CD4-positive, alpha-beta T cell (primary cell): ENCODE measurements at regions not wholly inside any gene's neighbourhood (a gene's known extent, or its start where the extent isn't known, plus 50 kb on each side); places are given as distances from the start of the nearest gene placed in this dataset.

Experiments
- ATAC-seq: fragments of 200-7000 bp; cut with Tn5 transposase; one replicate; pipeline ENCODE4 v1.10.0; 2022; ENCODE audit warnings: mild to moderate bottlenecking; ENCODE audit not compliant: poor library complexity
- CTCF ChIA-PET: fragments of 350-600 bp; sonication (Branson Sonifier 250); formaldehyde crosslinking; loops from one replicate; lab custom pipeline; 2021; ENCODE audit warnings: antibody characterized with exemption, inconsistent platforms; lab: Charles Lee
- POLR2A ChIA-PET: fragments of 350-600 bp; sonication (Branson Sonifier 250); formaldehyde crosslinking; loops from one replicate; lab custom pipeline; 2021; ENCODE audit warnings: antibody characterized with exemption, inconsistent platforms; lab: Charles Lee
- DNase-seq, 14 experiments: peaks; one replicate each; pipeline ENCODE4 v3.0.0-alpha.2; 2013 to 2020; ENCODE audit warnings: mixed read lengths in 2 of 14
- H3K27ac ChIP-seq, 2 donors: one replicate each; pipeline versions ENCODE4 v1.5.1 to v1.7.0; 2013; ENCODE audit warnings: low read length in 2 of 2, low read depth in 1 of 2, mild to moderate bottlenecking in 1 of 2
- H3K27me3 ChIP-seq, 2 experiments: 1 replicate in 1 of 2; 2 replicates in 1 of 2; pipeline versions ENCODE4 v1.6.1 to v1.7.0; 2013; ENCODE audit warnings: low read length in 2 of 2, control low read depth in 1 of 2, mild to moderate bottlenecking in 1 of 2, moderate library complexity in 1 of 2; ENCODE audit not compliant: insufficient read depth in 2 of 2, control insufficient read depth in 1 of 2
- H3K36me3 ChIP-seq: one replicate; pipeline ENCODE4 v1.6.1; 2013; ENCODE audit warnings: low read length, control low read depth; ENCODE audit not compliant: insufficient read depth
- H3K4me1 ChIP-seq: one replicate; pipeline ENCODE4 v1.6.1; 2013; ENCODE audit warnings: low read length, control low read depth; ENCODE audit not compliant: insufficient read depth
- H3K4me3 ChIP-seq: one replicate; pipeline ENCODE4 v1.5.1; 2013; ENCODE audit warnings: mild to moderate bottlenecking, low read length, moderate library complexity
- H3K9me3 ChIP-seq, 2 experiments: 1 replicate in 1 of 2; 2 replicates in 1 of 2; pipeline versions ENCODE4 v1.6.1 to v1.7.0; 2013; ENCODE audit warnings: low read length in 2 of 2, mild to moderate bottlenecking in 2 of 2, control low read depth in 1 of 2, moderate library complexity in 1 of 2; ENCODE audit not compliant: control insufficient read depth in 1 of 2, insufficient read depth in 1 of 2
- H3K27ac Mint-ChIP-seq: one replicate; pipeline ENCODE4 v1.8.0; 2020; ENCODE audit warnings: mixed read lengths
- H3K27me3 Mint-ChIP-seq: one replicate; pipeline ENCODE4 v1.8.0; 2021; ENCODE audit warnings: mixed read lengths
- H3K36me3 Mint-ChIP-seq: one replicate; pipeline ENCODE4 v1.8.0; 2021; ENCODE audit warnings: low read depth, mixed read lengths
- H3K4me1 Mint-ChIP-seq: one replicate; pipeline ENCODE4 v1.8.0; 2021; ENCODE audit warnings: low read depth, mixed read lengths
- H3K4me3 Mint-ChIP-seq: one replicate; pipeline ENCODE4 v1.8.0; 2020; ENCODE audit warnings: mild to moderate bottlenecking, mixed read lengths
- H3K9me3 Mint-ChIP-seq: one replicate; pipeline ENCODE4 v1.8.0; 2020; ENCODE audit warnings: mixed read lengths
- CTCF ChIP-seq: fragments of 200-600 bp; IDR thresholded peaks from one replicate; pipeline ENCODE4 v1.8.0; 2022; ENCODE audit warnings: antibody characterized with exemption, mild to moderate bottlenecking
- intact Hi-C, 2 experiments: fragments of 100-400 bp; cut with DNase I in 1 of 2; cut with micrococcal nuclease in 1 of 2; formaldehyde crosslinking; loops; one replicate each; pipeline versions ENCODE4 v1.15.1 to v1.9.0; 2023 to 2025; cut with DNase I, micrococcal nuclease

- H3K27ac Mint-ChIP-seq: no peak overlapping the region
- intact Hi-C loops: no loop called here
- H3K36me3 Mint-ChIP-seq: no peaks in the 10 kb centered on the region
- H3K4me3 Mint-ChIP-seq: no peak overlapping the region
- H3K36me3 ChIP-seq: no peaks in the 10 kb centered on the region
- no peaks in the 10 kb centered on the region for H3K27me3 Mint-ChIP-seq
- H3K4me3 ChIP-seq: no peak overlapping the region
- ATAC-seq (no peak), DNase-seq (no peak)
- H3K4me1 ChIP-seq: no peaks in the 10 kb centered on the region
- H3K4me1 Mint-ChIP-seq: no peaks in the 10 kb centered on the region
- H3K27ac ChIP-seq: no peak overlapping the region
- H3K27me3 ChIP-seq: no peaks in the 10 kb centered on the region
- no peaks in the 10 kb centered on the region for H3K9me3 Mint-ChIP-seq
- TF ChIP-seq CTCF: no peak
- H3K9me3 ChIP-seq: no peaks in the 10 kb centered on the region
- ChIA-PET CTCF (interaction anchor here (0.6 to 1.6 kb wide), 3 partner anchors 11 to 748 kb away, joined by 3 to 5 read pairs (median 3); no protein-coding TSS in a partner anchor), POLR2A (no interaction called here)
These were observed 51.1 kb upstream of the CRY1 start for GRCh38 chr12:107144441-107144840.

DNA sequence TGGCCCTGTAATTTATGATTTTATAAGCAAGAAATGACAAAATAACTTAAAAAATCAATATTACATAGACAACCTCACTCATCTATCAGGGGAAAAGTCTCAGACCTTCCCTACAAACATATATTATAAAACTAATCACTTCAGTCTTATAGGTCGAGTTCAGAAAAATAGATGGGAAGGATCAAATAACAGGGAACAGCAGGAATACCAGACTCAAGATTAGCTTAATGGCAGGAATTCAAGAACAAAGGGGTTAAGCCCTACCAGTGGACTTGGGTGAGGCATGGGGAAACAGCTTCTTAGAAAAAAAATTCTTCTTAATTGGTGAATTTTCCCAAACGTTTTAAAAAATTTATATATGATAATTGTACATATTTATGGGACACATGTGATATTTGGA is 51.6 kb upstream of the CRY1 start:
- H3K4me1 ChIP-seq: no peaks in the 10 kb centered on the region
- no peaks in the 10 kb centered on the region for H3K36me3 Mint-ChIP-seq
- H3K27me3 ChIP-seq: no peaks in the 10 kb centered on the region
- ChIA-PET POLR2A (no interaction called here), CTCF (interaction anchor here (0.6 kb wide), 1 partner anchor 749 kb away, joined by 3 read pairs; no protein-coding TSS in a partner anchor)
- no peaks in the 10 kb centered on the region for H3K4me1 Mint-ChIP-seq
- TF ChIP-seq CTCF: no peak
- H3K27ac ChIP-seq: no peak overlapping the region
- no peaks in the 10 kb centered on the region for H3K9me3 Mint-ChIP-seq
- H3K27me3 Mint-ChIP-seq: no peaks in the 10 kb centered on the region
- H3K4me3 ChIP-seq: no peak overlapping the region
- no peak overlapping the region for H3K4me3 Mint-ChIP-seq
- H3K27ac Mint-ChIP-seq: no peak overlapping the region
- DNase-seq (no peak), ATAC-seq (no peak)
- intact Hi-C loops: no loop called here
- H3K36me3 ChIP-seq: no peaks in the 10 kb centered on the region
- H3K9me3 ChIP-seq: no peaks in the 10 kb centered on the region

DNA sequence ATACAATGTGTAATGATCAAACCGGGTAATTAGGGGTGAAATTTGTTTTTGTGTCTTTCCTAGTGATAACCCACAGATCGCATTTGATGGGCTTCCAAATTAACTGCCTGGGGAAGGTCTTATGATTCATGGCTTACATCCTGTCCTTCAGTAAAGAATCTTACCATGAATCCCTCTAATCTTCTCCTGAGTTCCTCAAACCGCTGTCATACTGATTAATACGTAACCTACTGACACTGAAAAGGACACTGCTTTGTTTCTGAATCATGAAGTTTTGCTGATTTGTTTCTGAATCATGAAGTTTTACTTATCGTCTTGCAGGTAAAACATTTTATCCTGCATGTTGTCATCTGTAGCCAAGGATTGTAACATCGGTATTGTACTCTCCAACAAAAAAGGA is 52.0 kb upstream of the CRY1 start:
- H3K4me1 Mint-ChIP-seq: no peaks in the 10 kb centered on the region
- CTCF ChIA-PET: no interaction called here
- H3K9me3 ChIP-seq: no peaks in the 10 kb centered on the region
- no peak for TF ChIP-seq CTCF
- H3K36me3 Mint-ChIP-seq: no peaks in the 10 kb centered on the region
- intact Hi-C loops: no loop called here
- H3K27ac ChIP-seq: no peak overlapping the region
- H3K27me3 Mint-ChIP-seq: no peaks in the 10 kb centered on the region
- H3K4me1 ChIP-seq: no peaks in the 10 kb centered on the region
- POLR2A ChIA-PET: no interaction called here
- no peak for DNase-seq
- no peak for ATAC-seq
- no peak overlapping the region for H3K4me3 Mint-ChIP-seq
- no peak overlapping the region for H3K27ac Mint-ChIP-seq
- no peaks in the 10 kb centered on the region for H3K27me3 ChIP-seq
- no peak overlapping the region for H3K4me3 ChIP-seq
- H3K9me3 Mint-ChIP-seq: no peaks in the 10 kb centered on the region
- H3K36me3 ChIP-seq: no peaks in the 10 kb centered on the region
